Hypothalamus (tissue), 51 donors: ENCODE measurements at regions not wholly inside any gene's neighbourhood (a gene's known extent, or its start where the extent isn't known, plus 50 kb on each side); places are given as distances from the start of the nearest gene placed in this dataset.

Source experiments
- DNase-seq, 51 donors: peaks; one replicate each; lab custom pipeline; 2025; lab: John Stamatoyannopoulos, UW

DNA sequence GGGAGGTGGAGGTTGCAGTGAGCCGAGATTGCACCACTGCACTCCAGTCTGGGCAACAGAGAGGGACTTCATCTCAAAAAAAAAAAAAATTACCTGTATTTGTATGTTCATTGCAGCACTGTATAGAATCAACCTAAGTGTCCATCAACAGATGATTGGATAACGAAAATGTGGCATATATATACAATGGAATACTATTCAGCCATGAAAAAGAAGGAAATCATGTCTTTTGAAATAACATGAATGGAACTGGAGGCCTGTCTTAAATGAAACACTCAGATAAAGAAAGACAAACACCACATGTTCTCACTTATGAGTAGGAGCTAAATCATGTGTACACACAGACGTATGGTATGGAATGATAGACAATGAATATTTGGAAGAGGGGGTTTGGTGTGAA, 59.4 kb upstream of the MEF2A start:
- no peak for DNase-seq

DNA sequence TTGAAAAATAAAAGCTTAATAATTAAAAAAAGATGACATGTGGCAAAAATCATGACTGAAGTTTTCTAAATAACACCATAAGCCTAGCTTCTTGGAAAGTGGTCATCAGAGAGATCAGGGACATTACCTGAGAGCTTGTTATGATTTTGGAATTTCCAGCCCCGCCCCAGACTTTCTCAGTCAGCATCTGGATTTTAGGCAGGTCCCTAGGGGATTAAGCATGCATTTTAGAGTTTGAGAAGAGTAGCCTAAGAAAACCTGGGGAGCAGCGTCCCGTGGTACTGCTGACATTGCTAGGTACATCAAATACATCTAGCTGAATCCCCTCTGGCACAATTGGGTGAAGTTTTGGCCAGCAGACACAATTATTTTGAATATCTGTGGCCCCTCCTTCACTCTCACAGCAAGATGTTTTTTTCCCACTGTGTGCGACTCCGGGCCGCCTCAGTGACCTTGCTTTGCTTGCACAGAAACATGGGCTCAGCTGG, 58.7 kb upstream of the MEF2A start:
- no peak for DNase-seq

DNA sequence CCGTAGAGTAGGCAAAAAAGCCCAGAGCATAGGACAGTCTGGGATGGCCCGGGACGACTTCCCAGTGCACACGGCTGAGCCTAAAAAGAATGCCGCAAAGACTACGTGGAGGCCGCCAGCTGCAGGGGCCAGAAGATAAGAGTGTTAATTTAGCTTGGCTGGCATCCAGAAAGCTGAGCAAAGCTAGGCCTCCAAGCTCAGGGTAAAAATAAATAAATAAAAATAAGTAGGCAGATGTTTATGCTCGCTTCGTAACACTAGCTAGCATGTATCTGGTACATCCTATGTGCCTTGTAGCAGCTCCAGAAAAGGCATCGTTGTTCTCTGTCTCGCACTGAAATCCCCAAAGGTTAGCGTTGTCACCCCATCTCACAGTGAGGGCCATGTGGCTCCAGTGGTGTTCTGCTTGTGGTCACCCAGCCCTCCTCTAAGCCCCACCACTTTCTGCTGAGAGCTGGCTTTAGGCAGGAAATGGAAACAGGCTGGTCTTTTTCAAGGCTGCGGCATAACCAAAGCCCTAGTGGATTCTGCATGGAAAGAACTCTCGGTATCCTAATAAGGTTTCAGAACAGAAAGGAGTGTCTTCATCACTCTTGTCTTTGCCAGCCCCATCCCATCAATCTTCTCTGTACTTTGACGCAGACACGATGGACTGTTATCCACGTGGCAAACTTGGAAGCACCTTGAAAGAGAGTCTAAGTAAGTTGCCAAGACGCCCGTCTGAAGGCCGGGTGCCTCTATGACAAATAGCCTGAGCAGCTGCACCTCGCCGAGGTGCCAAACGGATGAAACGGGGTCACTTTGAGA, 58.1 kb upstream of the MEF2A start:
- DNase-seq: peak in 1 of 51 donors; percentile 29

DNA sequence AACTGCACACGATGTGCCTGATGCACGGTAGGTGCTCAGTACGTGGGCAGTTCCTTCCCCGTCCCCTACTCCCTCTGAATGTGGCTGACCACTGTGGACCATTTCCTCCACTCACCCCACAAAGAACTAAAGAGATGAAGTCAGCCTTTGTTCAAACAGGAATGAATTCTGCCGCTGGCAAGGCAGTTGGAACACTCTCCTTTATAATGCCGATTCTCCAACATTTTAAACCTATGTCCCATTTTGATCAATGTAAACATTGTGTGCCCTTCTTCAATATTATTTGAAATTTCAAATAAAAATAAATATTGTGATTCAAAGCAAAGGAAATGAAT, 57.5 kb upstream of the MEF2A start:
- no peak for DNase-seq

DNA sequence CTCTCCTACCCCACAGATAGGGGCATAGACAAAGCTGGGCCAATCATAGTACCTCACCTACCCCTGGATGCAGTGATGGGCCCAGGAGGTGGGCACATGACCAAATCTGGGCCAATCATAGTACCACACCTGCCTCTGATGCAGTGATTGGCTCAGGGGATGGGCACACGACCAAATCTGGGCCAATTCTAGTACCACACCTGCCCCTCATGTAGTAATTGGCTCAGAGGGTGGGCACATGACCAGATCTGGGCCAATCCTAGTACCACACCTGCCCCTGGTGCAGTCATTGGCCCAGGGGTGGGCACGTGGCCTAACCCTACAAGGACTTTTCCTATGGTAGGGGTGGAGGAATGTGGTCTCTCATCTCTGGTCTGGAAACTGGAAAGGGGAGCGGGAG, 56.9 kb upstream of the MEF2A start:
- no peak for DNase-seq

DNA sequence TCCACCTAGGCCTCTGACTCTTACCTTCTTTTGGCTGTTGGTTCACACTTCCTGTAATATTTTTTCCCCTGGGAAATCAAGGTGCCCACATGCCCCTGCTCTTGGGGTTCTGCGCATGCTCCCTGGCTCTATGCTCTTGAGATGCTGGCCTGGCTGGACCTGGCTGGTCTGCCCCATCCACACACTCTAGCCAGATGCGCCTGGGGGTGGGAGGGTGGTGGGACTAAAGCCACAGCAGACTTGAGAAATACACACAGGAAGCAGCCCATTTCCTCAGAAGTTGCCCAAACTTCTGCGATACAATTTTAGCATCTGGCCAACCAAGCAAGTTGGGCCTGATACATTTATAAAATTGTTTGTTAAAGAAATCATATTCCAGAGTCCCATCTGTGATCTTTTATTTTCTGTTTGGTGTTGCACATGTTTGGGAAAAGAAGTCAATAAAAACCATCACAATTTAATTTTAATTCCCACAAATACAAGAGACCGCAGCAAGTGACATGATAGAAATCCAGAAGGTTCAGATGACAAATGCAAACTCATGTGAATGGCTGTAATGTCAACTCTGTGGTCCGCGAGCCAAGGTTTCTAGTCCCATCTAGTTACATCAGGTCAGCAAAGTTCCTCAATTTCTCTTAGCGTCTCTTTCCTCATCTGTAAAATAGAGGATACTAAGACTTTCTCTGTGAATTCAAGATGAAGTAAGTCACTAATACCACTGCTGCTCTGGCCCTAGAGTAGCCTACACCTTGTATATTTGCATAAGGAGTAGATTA, 55.9 kb upstream of the MEF2A start:
- DNase-seq: no peak

DNA sequence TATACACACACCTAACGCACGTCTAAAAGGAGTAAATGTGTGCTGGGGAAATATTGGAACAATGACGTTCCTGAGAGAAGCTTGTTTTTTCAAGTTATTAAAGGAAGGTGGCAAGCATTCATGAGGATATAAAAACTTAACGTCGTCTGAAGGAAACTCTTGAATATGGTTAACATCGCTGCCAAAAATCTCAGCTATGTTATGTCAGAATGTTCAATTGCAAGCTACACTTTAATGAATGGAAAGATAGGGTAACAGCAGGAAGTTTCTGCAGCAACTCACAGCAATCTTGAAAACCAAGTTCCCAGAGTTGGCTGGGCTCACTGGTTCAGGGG, 54.3 kb upstream of the MEF2A start:
- DNase-seq: no peak

DNA sequence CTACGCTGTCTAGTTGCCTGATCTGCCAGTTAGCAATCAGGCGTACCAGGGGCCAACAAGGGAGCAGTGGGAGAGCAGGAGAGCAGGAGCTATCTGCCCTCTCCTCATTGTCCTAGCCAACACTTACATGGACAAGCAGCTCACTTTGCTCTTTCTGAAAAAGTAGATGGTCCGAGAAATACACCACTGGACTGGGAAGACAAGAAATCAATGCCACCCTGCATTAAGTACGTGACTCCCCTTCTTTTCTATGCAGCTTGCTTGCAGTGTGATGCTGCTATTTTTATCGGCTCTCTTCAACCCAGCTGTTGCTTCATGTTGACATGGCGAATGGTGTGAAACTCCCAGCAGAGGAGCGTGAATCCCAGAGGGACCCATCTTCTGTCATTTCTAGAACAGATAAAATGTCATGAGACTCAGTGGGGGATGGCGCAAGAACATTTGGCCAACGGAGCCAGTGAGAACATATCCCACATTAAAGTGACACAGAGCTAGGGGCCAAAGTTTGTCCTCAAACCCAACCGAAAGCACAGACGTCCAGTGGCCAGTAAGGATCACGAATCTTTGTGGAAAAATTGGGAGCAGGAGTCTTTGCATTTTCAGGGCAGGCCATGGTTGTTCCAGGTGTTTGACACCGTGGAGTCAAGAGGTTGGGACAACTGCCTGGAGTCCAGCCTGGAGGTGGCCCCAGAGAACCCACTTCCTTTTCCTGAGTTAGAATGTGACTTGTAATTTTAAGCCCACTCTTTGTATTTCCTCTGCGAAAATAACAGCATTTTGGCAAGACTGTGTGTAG, 53.7 kb upstream of the MEF2A start:
- DNase-seq: no peak

DNA sequence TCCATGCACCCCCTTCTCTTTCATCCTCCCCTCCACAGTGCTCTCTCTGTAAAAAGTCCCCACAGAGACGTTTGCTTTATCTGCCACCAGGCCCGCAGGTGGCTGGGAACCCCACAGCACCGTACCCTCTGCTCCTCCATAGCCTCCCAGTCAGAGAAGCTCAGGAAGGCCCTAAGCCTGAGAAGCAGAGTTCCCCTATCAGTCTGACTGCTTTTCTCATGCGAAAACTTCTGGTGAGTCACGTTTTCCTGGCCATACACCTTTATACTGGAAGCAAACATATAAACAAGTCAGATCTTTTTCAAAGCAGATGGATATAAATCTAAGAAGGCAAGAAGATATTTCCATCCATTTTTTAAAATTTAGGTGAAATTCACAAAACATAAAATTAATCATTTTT, 51.5 kb upstream of the MEF2A start:
- DNase-seq: no peak
